ENCODE measurements at regions not wholly inside any gene's neighbourhood (a gene's known extent, or its start where the extent isn't known, plus 50 kb on each side); places are given as distances from the start of the nearest gene placed in this dataset.

GRCh38 chr5:89203611-89204010 lies 320.6 kb upstream of the MEF2C start:
- no peaks in the 10 kb centered on the region for H3K79me2 ChIP-seq (ENCODE audit: control insufficient read depth in 1 of 2, insufficient read depth in 2 of 2, low read length in 2 of 2)
- FAIRE-seq = no peak
- no peak overlapping the region for H2BK5ac ChIP-seq (ENCODE audit: low read depth, low read length)
- no peak overlapping the region for H3K9ac ChIP-seq (replicated peaks in 1 of 4; ENCODE audit: extremely low read depth in 1 of 4, low read depth in 3 of 4, low read length in 3 of 4)
- H2AFZ ChIP-seq (ENCODE audit: low read length) = no peak overlapping the region
- no peaks in the 10 kb centered on the region for H3K36me3 ChIP-seq (ENCODE audit: control insufficient read depth in 2 of 4, insufficient read depth in 4 of 4, low read length in 3 of 4)
- no peak overlapping the region for H2BK20ac ChIP-seq (ENCODE audit: low read length)
- H4K20me1 ChIP-seq (replicated peaks in 1 of 2; ENCODE audit: control insufficient read depth in 1 of 2, insufficient read depth in 2 of 2, low read length in 2 of 2) = no peaks in the 10 kb centered on the region
- H2BK120ac ChIP-seq (replicated peaks; ENCODE audit: low read depth, low read length) = no peak overlapping the region
- H2BK15ac ChIP-seq (ENCODE audit: low read length) = no peak overlapping the region
- H2BK12ac ChIP-seq (ENCODE audit: low read depth, low read length) = no peak overlapping the region
- no peak overlapping the region for H3K4me3 ChIP-seq (ENCODE audit: extremely low read depth in 1 of 4, insufficient read depth in 2 of 4, low read depth in 3 of 4, low read length in 4 of 4)
- no peaks in the 10 kb centered on the region for H3K4me1 ChIP-seq (replicated peaks in 1 of 4; ENCODE audit: control insufficient read depth in 3 of 4, insufficient read depth in 4 of 4, low read length in 3 of 4)
- H3K4me2 ChIP-seq (ENCODE audit: insufficient read depth in 1 of 2, low read depth in 2 of 2, low read length in 2 of 2) = no peak overlapping the region
- H2AK5ac ChIP-seq (ENCODE audit: low read depth, low read length) = no peak overlapping the region
- H3K18ac ChIP-seq (ENCODE audit: extremely low read depth, low read length) = no peak overlapping the region
- H3K79me1 ChIP-seq (ENCODE audit: low read depth, low read length) = no peaks in the 10 kb centered on the region
- no peak for DNase-seq (ENCODE audit: low read depth in 1 of 2, low spot score in 2 of 2)
- H3K56ac ChIP-seq (replicated peaks; ENCODE audit: insufficient read length, low read depth, low read length) = no peak overlapping the region
- no peak overlapping the region for H3K14ac ChIP-seq (ENCODE audit: insufficient read length)
- CTCF ChIA-PET (ENCODE audit: partially characterized antibody) = interaction anchor here (0.6 kb wide), 2 partner anchors 32 to 1491 kb away, joined by 3 to 4 read pairs; no protein-coding TSS in a partner anchor
- H3K27ac ChIP-seq (ENCODE audit: low read depth, low read length) = no peak overlapping the region
- no peak overlapping the region for H4K91ac ChIP-seq (replicated peaks; ENCODE audit: insufficient read length, low read length)
- no peak overlapping the region for H4K5ac ChIP-seq (ENCODE audit: insufficient read length, low read depth, low read length)
- POLR2A ChIA-PET (ENCODE audit: partially characterized antibody) = no interaction called here
- no peak overlapping the region for H4K8ac ChIP-seq (ENCODE audit: extremely low read depth, insufficient read depth, low read length)
- H3K4ac ChIP-seq (replicated peaks; ENCODE audit: insufficient read length, low read depth, low read length) = no peak overlapping the region
- H3K27me3 ChIP-seq (replicated peaks in 1 of 4; ENCODE audit: control insufficient read depth in 3 of 4, extremely low read depth in 1 of 4, insufficient read depth in 3 of 4, low read length in 3 of 4) = no peaks in the 10 kb centered on the region
- WGBS, 2 experiments (ENCODE audit: extremely low coverage in 1 of 2, insufficient coverage in 1 of 2, insufficient read length in 1 of 2, insufficient replicate concordance in 2 of 2, low coverage in 1 of 2, low lambda C conversion rate in 2 of 2, missing lambda C conversion rate in 1 of 2) = 91% methylated on average over 2 of the region's 2 CpGs; no CpG with 5 or more reads in 1 of the 2 experiments
- no peaks in the 10 kb centered on the region for H3K23me2 ChIP-seq (ENCODE audit: low read depth, low read length)
- no peak for TF ChIP-seq POLR2A (IDR thresholded peaks at IDR 0.05; ENCODE audit: control extremely low read depth in 1 of 2, low read depth in 2 of 2, low read length in 2 of 2)
- H3K9me3 ChIP-seq (ENCODE audit: insufficient read depth in 2 of 2, low read depth in 1 of 2, low read length in 1 of 2) = peaks cover 0 to 4% of the 10 kb centered on the region in 2 experiments; a peak in 1 of 4 replicates
- H3K23ac ChIP-seq (ENCODE audit: insufficient read length) = no peak overlapping the region
